Glutamatergic neuron (in vitro differentiated cells): ENCODE measurements at regions not wholly inside any gene's neighbourhood (a gene's known extent, or its start where the extent isn't known, plus 50 kb on each side); places are given as distances from the start of the nearest gene placed in this dataset.

ENCODE experiments used
- DNase-seq: peaks from one replicate; pipeline ENCODE4 v3.0.0; 2022
- H3K27ac Mint-ChIP-seq: one replicate; pipeline ENCODE4 v1.8.0; 2020; ENCODE audit warnings: mild to moderate bottlenecking, mixed read lengths, inconsistent platforms; ENCODE audit not compliant: unreplicated experiment
- H3K27me3 Mint-ChIP-seq: one replicate; pipeline ENCODE4 v1.8.0; 2020; ENCODE audit warnings: mild to moderate bottlenecking, moderate library complexity, mixed read lengths, inconsistent platforms; ENCODE audit not compliant: unreplicated experiment
- H3K36me3 Mint-ChIP-seq: one replicate; pipeline ENCODE4 v1.8.0; 2020; ENCODE audit warnings: mild to moderate bottlenecking, mixed read lengths, inconsistent platforms; ENCODE audit not compliant: unreplicated experiment
- H3K4me1 Mint-ChIP-seq: one replicate; pipeline ENCODE4 v1.8.0; 2020; ENCODE audit warnings: mild to moderate bottlenecking, low read depth, mixed read lengths, inconsistent platforms; ENCODE audit not compliant: unreplicated experiment
- H3K4me3 Mint-ChIP-seq: one replicate; pipeline ENCODE4 v1.8.0; 2020; ENCODE audit warnings: mild to moderate bottlenecking, mixed read lengths, inconsistent platforms; ENCODE audit not compliant: unreplicated experiment
- H3K9me3 Mint-ChIP-seq: one replicate; pipeline ENCODE4 v1.8.0; 2020; ENCODE audit warnings: mild to moderate bottlenecking, moderate library complexity, mixed read lengths, inconsistent platforms; ENCODE audit not compliant: unreplicated experiment
- TF ChIP-seq, protein P1 (sequence below): fragments of 200-600 bp; sonication (generic); IDR thresholded peaks from one replicate; pipeline ENCODE4 v1.5.0; 2021; ENCODE audit not compliant: partially characterized antibody, unreplicated experiment

DNA sequence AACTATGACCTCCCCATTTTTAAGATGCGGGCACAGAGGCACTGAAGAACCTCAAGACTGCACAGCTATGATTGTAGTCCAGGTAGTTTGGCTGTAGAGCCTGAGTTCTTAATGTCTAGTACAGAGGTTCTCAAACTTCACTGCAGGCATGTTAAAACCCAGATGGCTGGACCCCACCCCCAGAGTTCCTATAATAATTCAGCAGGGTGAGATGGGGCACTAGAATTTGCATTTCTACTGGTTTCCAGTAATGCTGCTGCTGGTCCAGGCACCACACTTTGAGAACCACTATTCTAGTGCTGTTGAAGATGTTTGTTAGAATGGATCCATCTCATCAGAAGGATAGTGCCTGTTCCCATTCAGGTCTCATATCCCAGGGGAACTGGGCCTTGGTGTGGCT is 274.9 kb downstream of the ABHD5 start:
- Mint-ChIP-seq H3K4me1 (no peaks in the 10 kb centered on the region), H3K36me3 (peaks cover 5% of the 10 kb centered on the region), H3K27me3 (peaks cover 2% of the 10 kb centered on the region), H3K4me3 (no peak overlapping the region), H3K27ac (no peak overlapping the region), H3K9me3 (peaks cover 3% of the 10 kb centered on the region)
- DNase-seq = no peak
- TF ChIP-seq, protein P1, sequence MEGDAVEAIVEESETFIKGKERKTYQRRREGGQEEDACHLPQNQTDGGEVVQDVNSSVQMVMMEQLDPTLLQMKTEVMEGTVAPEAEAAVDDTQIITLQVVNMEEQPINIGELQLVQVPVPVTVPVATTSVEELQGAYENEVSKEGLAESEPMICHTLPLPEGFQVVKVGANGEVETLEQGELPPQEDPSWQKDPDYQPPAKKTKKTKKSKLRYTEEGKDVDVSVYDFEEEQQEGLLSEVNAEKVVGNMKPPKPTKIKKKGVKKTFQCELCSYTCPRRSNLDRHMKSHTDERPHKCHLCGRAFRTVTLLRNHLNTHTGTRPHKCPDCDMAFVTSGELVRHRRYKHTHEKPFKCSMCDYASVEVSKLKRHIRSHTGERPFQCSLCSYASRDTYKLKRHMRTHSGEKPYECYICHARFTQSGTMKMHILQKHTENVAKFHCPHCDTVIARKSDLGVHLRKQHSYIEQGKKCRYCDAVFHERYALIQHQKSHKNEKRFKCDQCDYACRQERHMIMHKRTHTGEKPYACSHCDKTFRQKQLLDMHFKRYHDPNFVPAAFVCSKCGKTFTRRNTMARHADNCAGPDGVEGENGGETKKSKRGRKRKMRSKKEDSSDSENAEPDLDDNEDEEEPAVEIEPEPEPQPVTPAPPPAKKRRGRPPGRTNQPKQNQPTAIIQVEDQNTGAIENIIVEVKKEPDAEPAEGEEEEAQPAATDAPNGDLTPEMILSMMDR = no peak

- TF ChIP-seq, protein P1 = no peak
- Mint-ChIP-seq H3K4me1 (no peaks in the 10 kb centered on the region), H3K4me3 (no peak overlapping the region), H3K36me3 (peaks cover 5% of the 10 kb centered on the region), H3K27me3 (peaks cover 2% of the 10 kb centered on the region), H3K9me3 (peaks cover 3% of the 10 kb centered on the region), H3K27ac (no peak overlapping the region)
- no peak for DNase-seq
Measured at GRCh38 chr3:43966126-43966525, 275.4 kb downstream of the ABHD5 start.

GRCh38 chr3:43966530-43966929 is 275.2 kb upstream of the TOPAZ1 start:
- Mint-ChIP-seq H3K9me3 (peaks cover 3% of the 10 kb centered on the region), H3K27me3 (peaks cover 2% of the 10 kb centered on the region)

DNA sequence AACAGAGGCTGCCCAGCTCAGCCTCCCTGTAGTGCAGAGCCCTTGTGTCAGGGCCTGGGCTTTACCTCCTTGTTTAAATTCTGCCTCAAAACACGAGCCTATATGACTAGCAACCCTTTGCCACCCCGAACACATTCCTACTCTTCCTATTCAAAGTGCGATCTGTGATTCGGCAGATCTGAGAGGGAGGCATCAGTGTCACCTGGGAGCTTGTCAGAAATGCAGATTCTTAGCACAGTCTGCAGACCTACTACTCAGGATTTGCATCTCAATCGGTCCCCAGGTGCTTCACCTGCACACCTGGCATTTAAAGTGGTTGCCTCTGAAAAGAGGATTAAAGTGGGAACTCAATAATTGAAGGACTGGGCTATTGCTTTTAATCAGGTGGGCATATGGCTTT is 273.2 kb upstream of the TOPAZ1 start:
- Mint-ChIP-seq H3K27ac (no peak overlapping the region), H3K27me3 (no peaks in the 10 kb centered on the region), H3K4me3 (no peak overlapping the region), H3K9me3 (no peaks in the 10 kb centered on the region), H3K36me3 (peaks cover 4% of the 10 kb centered on the region), H3K4me1 (no peaks in the 10 kb centered on the region)
- DNase-seq = no peak
- TF ChIP-seq, protein P1 = no peak

More at GRCh38 chr3:43966530-43966929, 275.2 kb upstream of the TOPAZ1 start:
- H3K27ac Mint-ChIP-seq = no peak overlapping the region
- TF ChIP-seq, protein P1 = no peak
- DNase-seq = no peak
- H3K4me1 Mint-ChIP-seq = no peaks in the 10 kb centered on the region
- peaks cover 5% of the 10 kb centered on the region for H3K36me3 Mint-ChIP-seq
- no peak overlapping the region for H3K4me3 Mint-ChIP-seq

GRCh38 chr3:43969944-43970343 is 271.7 kb upstream of the TOPAZ1 start:
- no peaks in the 10 kb centered on the region for H3K27me3 Mint-ChIP-seq
- no peaks in the 10 kb centered on the region for H3K36me3 Mint-ChIP-seq
- no peak for DNase-seq
- H3K27ac Mint-ChIP-seq = no peak overlapping the region
- H3K4me1 Mint-ChIP-seq = no peaks in the 10 kb centered on the region
- H3K4me3 Mint-ChIP-seq = no peak overlapping the region
- H3K9me3 Mint-ChIP-seq = no peaks in the 10 kb centered on the region
- TF ChIP-seq, protein P1 = no peak
